GM12878 (cell line): ENCODE measurements at regions not wholly inside any gene's neighbourhood (a gene's known extent, or its start where the extent isn't known, plus 50 kb on each side); places are given as distances from the start of the nearest gene placed in this dataset.

Experiments used
- FOXK2 ChIP-seq: fragments of 450-650 bp; IDR thresholded peaks from 2 replicates; pipeline ENCODE4 v1.6.1; 2017; ENCODE audit warnings: mild to moderate bottlenecking, moderate library complexity
- MYB ChIP-seq: fragments of 150-350 bp; IDR thresholded peaks from 2 replicates; pipeline ENCODE4 v1.6.1; 2014; ENCODE audit warnings: mild to moderate bottlenecking, low read depth, low read length, borderline replicate concordance
- TBL1XR1 ChIP-seq: IDR thresholded peaks from 2 replicates; pipeline ENCODE4 v1.6.1; 2012; ENCODE audit warnings: low read depth, low read length, improper control_type of control experiment
- TF ChIP-seq, protein P1 (sequence below): fragments of 450-650 bp; formaldehyde crosslinking; IDR thresholded peaks from 2 replicates; pipeline ENCODE4 v1.5.0; 2022; ENCODE audit warnings: mild to moderate bottlenecking, missing genetic modification characterization
- TF ChIP-seq, protein P2 (sequence below): fragments of 450-650 bp; formaldehyde crosslinking; IDR thresholded peaks from 2 replicates; pipeline ENCODE4 v1.4.0; 2022; ENCODE audit warnings: mild to moderate bottlenecking, moderate library complexity
- TF ChIP-seq, protein P3 (sequence below): fragments of 450-650 bp; IDR thresholded peaks from 2 replicates; pipeline ENCODE4 v1.6.1; 2016; ENCODE audit warnings: mild to moderate bottlenecking

DNA sequence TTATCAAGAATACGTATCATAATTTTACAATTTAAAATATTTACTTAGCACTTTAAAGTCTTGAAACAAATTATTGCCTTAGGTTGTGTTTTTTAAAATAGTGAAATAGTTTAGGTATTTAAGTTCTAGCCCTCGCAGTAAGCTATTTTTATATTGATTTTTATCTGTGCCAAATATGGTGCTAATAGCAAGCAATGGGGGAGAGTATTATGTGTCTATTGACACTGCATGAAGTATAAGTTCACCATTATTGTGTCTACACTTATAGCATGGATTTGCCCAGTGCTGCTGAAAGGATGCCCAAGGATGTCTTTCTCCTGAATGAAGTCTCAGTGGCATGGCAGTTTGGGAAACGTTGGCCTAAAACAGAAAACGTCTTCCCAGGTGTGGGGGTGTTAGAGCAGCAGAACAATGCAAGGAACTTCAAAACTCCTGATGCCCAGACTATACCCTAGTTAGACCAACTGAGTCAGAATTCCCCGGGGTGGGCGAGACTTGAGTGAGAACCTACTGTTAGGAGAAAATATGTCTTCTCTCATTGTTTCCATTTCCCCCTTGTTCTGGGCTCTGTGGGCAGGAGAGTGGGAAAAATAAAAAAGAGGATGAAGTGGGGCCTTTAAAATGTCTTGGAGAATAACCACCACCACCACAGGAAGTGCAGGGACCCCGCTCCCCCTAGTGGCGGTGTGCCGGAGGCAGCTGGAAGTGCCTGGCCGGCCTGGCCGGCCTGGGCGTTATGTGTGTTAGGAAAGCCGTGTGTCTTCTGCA lies 104.2 kb upstream of the SLC7A14 start (continued):
- TF ChIP-seq, protein P1, sequence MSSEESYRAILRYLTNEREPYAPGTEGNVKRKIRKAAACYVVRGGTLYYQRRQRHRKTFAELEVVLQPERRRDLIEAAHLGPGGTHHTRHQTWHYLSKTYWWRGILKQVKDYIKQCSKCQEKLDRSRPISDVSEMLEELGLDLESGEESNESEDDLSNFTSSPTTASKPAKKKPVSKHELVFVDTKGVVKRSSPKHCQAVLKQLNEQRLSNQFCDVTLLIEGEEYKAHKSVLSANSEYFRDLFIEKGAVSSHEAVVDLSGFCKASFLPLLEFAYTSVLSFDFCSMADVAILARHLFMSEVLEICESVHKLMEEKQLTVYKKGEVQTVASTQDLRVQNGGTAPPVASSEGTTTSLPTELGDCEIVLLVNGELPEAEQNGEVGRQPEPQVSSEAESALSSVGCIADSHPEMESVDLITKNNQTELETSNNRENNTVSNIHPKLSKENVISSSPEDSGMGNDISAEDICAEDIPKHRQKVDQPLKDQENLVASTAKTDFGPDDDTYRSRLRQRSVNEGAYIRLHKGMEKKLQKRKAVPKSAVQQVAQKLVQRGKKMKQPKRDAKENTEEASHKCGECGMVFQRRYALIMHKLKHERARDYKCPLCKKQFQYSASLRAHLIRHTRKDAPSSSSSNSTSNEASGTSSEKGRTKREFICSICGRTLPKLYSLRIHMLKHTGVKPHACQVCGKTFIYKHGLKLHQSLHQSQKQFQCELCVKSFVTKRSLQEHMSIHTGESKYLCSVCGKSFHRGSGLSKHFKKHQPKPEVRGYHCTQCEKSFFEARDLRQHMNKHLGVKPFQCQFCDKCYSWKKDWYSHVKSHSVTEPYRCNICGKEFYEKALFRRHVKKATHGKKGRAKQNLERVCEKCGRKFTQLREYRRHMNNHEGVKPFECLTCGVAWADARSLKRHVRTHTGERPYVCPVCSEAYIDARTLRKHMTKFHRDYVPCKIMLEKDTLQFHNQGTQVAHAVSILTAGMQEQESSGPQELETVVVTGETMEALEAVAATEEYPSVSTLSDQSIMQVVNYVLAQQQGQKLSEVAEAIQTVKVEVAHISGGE, result no peak
- TF ChIP-seq, protein P2, sequence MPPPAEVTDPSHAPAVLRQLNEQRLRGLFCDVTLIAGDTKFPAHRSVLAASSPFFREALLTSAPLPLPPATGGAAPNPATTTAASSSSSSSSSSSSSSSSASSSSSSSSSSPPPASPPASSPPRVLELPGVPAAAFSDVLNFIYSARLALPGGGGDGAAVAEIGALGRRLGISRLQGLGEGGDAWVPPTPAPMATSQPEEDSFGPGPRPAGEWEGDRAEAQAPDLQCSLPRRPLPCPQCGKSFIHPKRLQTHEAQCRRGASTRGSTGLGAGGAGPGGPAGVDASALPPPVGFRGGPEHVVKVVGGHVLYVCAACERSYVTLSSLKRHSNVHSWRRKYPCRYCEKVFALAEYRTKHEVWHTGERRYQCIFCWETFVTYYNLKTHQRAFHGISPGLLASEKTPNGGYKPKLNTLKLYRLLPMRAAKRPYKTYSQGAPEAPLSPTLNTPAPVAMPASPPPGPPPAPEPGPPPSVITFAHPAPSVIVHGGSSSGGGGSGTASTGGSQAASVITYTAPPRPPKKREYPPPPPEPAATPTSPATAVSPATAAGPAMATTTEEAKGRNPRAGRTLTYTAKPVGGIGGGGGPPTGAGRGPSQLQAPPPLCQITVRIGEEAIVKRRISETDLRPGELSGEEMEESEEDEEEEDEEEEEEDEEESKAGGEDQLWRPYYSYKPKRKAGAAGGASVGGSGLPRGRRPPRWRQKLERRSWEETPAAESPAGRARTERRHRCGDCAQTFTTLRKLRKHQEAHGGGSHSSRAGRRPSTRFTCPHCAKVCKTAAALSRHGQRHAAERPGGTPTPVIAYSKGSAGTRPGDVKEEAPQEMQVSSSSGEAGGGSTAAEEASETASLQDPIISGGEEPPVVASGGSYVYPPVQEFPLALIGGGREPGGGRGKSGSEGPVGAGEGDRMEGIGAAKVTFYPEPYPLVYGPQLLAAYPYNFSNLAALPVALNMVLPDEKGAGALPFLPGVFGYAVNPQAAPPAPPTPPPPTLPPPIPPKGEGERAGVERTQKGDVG (CRISPR knock-in tag), result no peak
- TF ChIP-seq FOXK2 (no peak), MYB (no peak), TBL1XR1 (no peak)
- TF ChIP-seq, protein P3, sequence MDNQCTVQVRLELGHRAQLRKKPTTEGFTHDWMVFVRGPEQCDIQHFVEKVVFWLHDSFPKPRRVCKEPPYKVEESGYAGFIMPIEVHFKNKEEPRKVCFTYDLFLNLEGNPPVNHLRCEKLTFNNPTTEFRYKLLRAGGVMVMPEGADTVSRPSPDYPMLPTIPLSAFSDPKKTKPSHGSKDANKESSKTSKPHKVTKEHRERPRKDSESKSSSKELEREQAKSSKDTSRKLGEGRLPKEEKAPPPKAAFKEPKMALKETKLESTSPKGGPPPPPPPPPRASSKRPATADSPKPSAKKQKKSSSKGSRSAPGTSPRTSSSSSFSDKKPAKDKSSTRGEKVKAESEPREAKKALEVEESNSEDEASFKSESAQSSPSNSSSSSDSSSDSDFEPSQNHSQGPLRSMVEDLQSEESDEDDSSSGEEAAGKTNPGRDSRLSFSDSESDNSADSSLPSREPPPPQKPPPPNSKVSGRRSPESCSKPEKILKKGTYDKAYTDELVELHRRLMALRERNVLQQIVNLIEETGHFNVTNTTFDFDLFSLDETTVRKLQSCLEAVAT, result no peak
